Neutrophil (primary cell): ENCODE measurements at regions not wholly inside any gene's neighbourhood (a gene's known extent, or its start where the extent isn't known, plus 50 kb on each side); places are given as distances from the start of the nearest gene placed in this dataset.

Source experiments
- H3K27ac ChIP-seq: fragments of 200-600 bp; sonication (generic); 2 replicates; pipeline ENCODE4 v1.5.1; 2016; ENCODE audit warnings: mild to moderate bottlenecking, moderate library complexity
- H3K27me3 ChIP-seq: fragments of 200-600 bp; sonication (generic); 2 replicates; pipeline ENCODE4 v1.6.0; 2016; ENCODE audit warnings: mild to moderate bottlenecking
- H3K36me3 ChIP-seq: fragments of 200-600 bp; sonication (generic); 2 replicates; pipeline ENCODE4 v1.5.1; 2017
- H3K4me1 ChIP-seq, 2 experiments: fragments of 200-600 bp in 1 of 2; sonication (generic) in 1 of 2; 1 replicate in 1 of 2; 2 replicates in 1 of 2; pipeline versions ENCODE4 v1.5.1 to v1.6.1; 2013 to 2016; ENCODE audit warnings: low read depth in 1 of 2, low read length in 1 of 2, mild to moderate bottlenecking in 1 of 2, moderate library complexity in 1 of 2; ENCODE audit not compliant: control insufficient read depth in 1 of 2, insufficient read depth in 1 of 2
- H3K4me3 ChIP-seq, 2 experiments: fragments of 200-600 bp in 1 of 2; sonication (generic) in 1 of 2; 1 replicate in 1 of 2; 2 replicates in 1 of 2; pipeline ENCODE4 v1.5.1; 2013 to 2016; ENCODE audit warnings: low read depth in 1 of 2, low read length in 1 of 2, mild to moderate bottlenecking in 1 of 2, moderate library complexity in 1 of 2
- H3K9me3 ChIP-seq: fragments of 200-600 bp; sonication (generic); 2 replicates; pipeline ENCODE4 v1.5.1; 2016
- TF ChIP-seq, protein P1 (sequence below): fragments of 200-600 bp; sonication (generic); IDR thresholded peaks from 2 replicates; pipeline ENCODE4 v1.5.1; 2016; ENCODE audit warnings: antibody characterized with exemption

- peaks cover 78% of the 10 kb centered on the region for H3K27me3 ChIP-seq
- H3K36me3 ChIP-seq: no peaks in the 10 kb centered on the region
- no peak overlapping the region for H3K4me3 ChIP-seq
- H3K4me1 ChIP-seq: no peaks in the 10 kb centered on the region
- no peaks in the 10 kb centered on the region for H3K9me3 ChIP-seq
- TF ChIP-seq, protein P1, sequence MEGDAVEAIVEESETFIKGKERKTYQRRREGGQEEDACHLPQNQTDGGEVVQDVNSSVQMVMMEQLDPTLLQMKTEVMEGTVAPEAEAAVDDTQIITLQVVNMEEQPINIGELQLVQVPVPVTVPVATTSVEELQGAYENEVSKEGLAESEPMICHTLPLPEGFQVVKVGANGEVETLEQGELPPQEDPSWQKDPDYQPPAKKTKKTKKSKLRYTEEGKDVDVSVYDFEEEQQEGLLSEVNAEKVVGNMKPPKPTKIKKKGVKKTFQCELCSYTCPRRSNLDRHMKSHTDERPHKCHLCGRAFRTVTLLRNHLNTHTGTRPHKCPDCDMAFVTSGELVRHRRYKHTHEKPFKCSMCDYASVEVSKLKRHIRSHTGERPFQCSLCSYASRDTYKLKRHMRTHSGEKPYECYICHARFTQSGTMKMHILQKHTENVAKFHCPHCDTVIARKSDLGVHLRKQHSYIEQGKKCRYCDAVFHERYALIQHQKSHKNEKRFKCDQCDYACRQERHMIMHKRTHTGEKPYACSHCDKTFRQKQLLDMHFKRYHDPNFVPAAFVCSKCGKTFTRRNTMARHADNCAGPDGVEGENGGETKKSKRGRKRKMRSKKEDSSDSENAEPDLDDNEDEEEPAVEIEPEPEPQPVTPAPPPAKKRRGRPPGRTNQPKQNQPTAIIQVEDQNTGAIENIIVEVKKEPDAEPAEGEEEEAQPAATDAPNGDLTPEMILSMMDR: no peak
- H3K27ac ChIP-seq: no peak overlapping the region
Observed at GRCh38 chr17:79214459-79214858, 139.8 kb downstream of the ENGASE start.

DNA sequence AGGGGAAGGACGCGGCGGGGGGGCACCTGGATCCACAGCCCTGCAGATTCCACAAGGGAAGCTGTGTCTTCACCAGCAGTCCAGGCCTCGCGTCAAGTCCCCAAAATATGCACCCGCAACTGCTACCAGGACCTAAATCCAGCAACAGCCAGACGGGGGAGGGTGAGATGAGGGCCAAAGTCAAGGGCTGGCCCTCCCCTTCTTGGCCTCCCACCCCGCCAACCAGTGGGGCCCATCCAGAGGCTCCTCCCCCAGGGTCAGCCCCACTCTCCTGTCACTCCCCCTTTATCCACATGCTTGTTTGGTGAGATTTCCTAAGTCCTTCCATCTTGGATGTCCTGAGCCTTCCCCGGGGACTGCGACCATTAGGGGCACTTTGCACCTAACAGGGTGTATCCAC, 138.7 kb downstream of the ENGASE start:
- Histone ChIP-seq H3K27ac (no peak overlapping the region), H3K27me3 (peaks cover 76% of the 10 kb centered on the region), H3K4me3 (no peak overlapping the region), H3K9me3 (no peaks in the 10 kb centered on the region), H3K4me1 (no peaks in the 10 kb centered on the region), H3K36me3 (no peaks in the 10 kb centered on the region)
- TF ChIP-seq, protein P1: no peak

DNA sequence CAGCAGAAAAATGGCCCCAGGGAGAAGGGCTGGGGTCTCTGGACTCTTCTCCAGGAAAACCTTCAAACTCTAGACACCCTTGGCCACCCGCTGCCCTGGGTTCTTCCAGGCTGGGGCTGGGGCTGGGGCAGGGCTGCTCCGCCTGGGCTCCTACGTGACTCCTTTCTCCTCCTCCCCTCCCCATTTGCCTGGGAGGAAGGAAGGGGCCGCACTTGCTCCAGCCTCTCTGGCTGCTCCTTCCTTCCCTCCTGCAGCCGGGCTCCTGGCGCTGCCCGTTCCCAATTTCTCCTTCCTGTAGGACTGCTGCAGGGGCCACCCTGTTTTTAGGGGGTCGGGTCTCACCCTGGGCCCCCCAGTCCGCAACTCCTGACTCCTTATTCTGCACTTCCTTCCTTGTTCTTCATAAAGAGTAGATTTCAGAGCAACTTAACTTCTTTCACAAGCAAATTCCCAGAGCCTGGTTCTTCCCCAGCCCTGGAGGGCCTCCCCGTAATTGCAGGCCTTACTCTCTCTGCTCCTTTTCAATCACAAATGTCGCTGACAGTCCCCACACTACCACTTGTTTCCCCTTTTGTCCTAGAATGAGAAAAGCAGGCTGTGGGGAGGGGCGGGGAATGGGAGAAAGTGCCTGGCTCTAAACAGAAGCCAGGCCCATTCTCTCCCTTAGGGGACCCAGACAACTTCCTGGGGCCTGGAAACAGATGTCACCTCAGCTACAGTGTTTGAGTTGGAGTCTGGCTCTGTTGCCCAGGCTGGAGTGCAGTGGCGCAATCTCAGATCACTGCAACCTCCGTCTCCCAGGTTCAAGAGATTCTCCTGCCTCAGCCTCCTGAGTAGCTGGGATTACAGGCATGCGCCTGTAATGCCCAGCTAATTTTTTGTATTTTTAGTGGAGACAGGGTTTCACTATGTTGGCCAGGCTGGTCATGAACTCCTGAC, 137.8 kb downstream of the ENGASE start:
- TF ChIP-seq, protein P1: no peak
- H3K4me3 ChIP-seq: no peak overlapping the region

DNA sequence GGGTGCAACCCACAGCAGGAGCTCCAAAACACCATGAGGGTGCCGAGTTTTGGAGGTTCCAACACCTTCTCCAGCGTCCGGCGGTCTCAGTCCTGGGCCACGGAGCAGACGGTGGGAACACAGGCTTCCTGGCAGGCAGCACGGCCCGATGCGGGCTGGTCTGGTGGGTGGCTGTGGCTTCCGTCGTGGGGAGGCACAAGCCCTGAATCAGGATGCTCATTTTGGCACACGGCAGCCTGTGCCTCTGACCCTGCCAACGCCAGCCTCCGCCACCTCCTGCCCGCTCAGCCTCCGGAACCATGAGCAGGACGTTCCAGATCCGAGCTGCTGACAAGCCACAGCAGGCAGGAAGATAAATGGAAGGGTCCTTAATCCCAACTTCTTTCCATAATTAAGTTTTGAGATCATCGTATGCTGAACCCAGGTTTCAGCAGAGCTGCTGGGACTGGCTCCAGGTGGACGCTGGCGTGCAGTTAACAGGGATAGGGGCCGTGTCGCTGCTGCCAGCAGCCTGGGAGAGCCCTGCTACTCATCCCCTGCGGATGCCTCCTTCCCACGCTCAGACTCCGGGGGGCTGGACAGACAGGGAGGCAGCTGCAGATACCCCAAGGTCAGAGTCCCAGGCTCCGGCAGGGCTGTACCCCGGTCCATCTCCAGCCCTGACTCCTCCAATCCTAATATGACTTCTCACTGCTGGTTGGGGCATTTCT, 136.6 kb downstream of the ENGASE start:
- Histone ChIP-seq H3K4me3 (no peak overlapping the region), H3K27ac (no peak overlapping the region), H3K9me3 (no peaks in the 10 kb centered on the region), H3K27me3 (peaks cover 77% of the 10 kb centered on the region), H3K36me3 (no peaks in the 10 kb centered on the region), H3K4me1 (no peaks in the 10 kb centered on the region)
- TF ChIP-seq, protein P1: no peak

More for the DNA sequence above, 137.8 kb downstream of the ENGASE start:
- Histone ChIP-seq H3K36me3 (no peaks in the 10 kb centered on the region), H3K27ac (no peak overlapping the region), H3K9me3 (no peaks in the 10 kb centered on the region), H3K4me1 (no peaks in the 10 kb centered on the region), H3K27me3 (peaks cover 76% of the 10 kb centered on the region)

DNA sequence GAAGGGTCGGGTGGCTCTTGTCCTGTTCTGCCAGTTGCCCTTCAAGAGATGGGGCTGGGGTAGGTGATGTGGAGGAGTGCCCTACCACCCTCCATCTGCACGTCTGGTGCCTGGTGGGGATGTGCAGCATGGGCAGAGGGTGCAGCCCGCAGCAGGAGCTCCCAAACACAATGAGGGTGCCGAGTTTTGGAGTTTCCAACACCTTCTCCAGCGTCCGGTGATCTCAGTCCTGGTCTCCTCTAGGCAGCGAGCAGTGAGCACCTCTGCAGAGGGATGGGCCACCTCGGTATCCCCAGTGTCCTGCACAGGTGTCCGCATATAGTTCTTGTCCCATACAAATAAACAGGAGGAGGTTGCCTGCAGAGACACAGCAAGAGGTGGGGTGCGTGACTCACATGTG, 136.0 kb downstream of the ENGASE start:
- Histone ChIP-seq H3K9me3 (no peaks in the 10 kb centered on the region), H3K4me1 (no peaks in the 10 kb centered on the region), H3K36me3 (no peaks in the 10 kb centered on the region), H3K27ac (no peak overlapping the region), H3K27me3 (peaks cover 75% of the 10 kb centered on the region), H3K4me3 (no peak overlapping the region)
- TF ChIP-seq, protein P1: no peak
